Fibroblast of lung (primary cell): ENCODE measurements at regions not wholly inside any gene's neighbourhood (a gene's known extent, or its start where the extent isn't known, plus 50 kb on each side); places are given as distances from the start of the nearest gene placed in this dataset.

Experiments
- CTCF ChIP-seq, 2 donors: IDR thresholded peaks in 1 of 2; conservative IDR thresholded peaks in 1 of 2; 1 replicate in 1 of 2; 2 replicates in 1 of 2; pipeline ENCODE4 v1.5.1; 2011 to 2012; ENCODE audit warnings: low read length in 2 of 2, control low read depth in 1 of 2, inconsistent platforms in 1 of 2, low read depth in 1 of 2, mild to moderate bottlenecking in 1 of 2
- EZH2 ChIP-seq: IDR thresholded peaks from 2 replicates; pipeline ENCODE4 v1.5.1; 2012; ENCODE audit warnings: low read length, control low read depth, mild to moderate bottlenecking; ENCODE audit errors: missing control alignments

- TF ChIP-seq CTCF (conservative IDR thresholded peaks at IDR 0.05 in 1 of 2, IDR thresholded peaks at IDR 0.05 in 1 of 2; ENCODE audit: low read depth in 1 of 2, low read length in 2 of 2) (no peak), EZH2 (no peak)
Observed at GRCh38 chr5:58183078-58183785, 276.7 kb downstream of the PLK2 start.
